Ureter (tissue), 1 donor: ENCODE measurements at regions not wholly inside any gene's neighbourhood (a gene's known extent, or its start where the extent isn't known, plus 50 kb on each side); places are given as distances from the start of the nearest gene placed in this dataset.

Experiments
- DNase-seq: peaks from one replicate; pipeline ENCODE4 v3.0.0-alpha.2; 2020; ENCODE audit warnings: low spot score
- donor health status: DM: yes; HTN: yes; CAD: no.

DNA sequence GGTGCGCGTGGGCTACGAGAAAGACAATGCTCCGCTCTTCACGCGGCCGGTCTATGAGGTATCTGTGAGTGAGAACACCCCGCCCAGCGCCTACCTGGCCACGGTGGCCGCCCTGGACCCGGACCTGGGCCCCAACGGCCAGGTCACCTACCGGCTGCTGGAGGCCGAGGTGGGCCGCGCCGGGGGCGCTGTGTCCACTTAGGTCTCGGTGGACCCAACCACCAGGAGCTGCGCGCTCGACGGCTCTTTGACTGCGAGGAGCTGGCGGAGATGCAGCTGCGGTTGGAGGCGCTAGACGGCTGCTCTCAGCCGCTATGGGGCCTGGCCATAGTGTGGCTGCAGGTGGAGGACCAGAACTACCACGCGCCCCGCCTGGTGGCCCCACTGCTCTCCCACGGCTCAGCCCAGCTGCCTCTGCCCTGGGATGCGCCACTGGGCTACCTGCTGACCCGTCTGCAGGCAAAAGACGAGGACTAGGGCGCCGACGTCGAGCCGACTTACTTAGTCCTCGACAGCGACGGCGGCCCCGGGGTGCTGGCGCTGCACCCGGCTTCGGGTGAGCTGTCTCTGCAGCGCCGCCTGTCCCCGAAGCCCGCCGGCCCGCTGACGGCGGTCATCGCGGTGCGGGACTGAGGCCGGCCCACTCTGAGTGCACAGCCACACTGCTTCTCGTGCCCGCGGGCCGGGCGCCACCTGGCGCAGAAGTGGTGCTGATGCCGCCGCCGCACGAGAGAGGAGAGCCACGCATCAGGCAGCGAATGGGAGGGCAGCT is 173.0 kb downstream of the OLFM4 start:
- DNase-seq: no peak

DNA sequence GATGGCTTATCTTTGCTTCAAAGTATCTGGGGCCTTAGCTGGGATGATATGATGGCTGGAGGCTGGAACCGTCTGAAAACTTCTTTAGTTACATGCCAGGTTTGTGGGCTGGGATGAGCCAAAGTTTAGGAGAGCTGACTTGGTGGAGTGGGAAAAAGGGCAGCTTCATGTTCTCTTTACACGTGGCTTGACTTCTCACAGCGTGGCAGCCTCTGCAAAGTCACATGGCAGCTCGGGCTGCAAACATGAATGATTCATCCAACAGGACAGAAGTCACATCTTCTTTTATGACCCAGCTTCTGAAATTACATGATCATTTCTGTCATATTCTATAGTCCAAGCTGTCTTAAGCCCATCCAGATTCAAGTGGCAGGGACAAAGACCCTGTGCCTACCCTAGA is 176.0 kb downstream of the OLFM4 start:
- DNase-seq: no peak

DNA sequence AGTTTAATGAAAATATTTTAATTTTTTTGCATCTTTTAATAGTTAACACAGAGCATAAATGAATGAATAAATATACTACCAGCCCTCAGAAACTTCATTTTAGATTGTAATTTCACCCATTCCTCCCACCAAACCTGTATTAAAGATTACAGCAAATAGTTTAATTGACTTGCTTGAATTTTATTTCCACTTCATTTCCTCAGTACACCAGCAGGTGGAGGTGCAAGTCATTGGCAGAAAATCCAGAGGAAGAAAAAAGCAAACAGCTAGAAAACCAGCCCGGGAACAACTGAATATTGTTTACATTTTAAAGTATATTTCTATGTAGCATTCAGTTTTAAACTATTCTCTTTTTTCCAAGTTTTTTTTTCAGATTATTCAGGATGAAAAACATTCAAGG is 177.8 kb downstream of the OLFM4 start:
- no peak for DNase-seq

DNA sequence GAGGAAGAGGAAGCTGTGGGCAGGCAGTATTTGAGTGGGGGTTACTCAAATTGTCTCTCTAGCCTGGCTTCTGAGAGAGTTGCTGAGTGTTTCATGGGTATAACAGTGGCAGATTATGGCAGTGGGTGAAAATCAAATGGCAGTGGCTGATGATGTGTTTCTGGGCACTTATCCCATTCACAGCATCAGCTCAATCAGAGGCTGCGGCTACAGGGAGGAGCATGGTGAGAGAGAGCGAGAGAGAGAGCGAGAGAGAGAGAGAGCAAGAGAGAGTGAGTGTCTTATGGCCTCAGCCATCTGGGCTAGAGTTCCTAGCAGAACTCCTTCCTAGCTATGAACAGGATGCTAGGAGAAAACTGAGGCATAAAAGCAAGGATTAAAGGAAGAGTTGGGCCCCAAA is 178.9 kb downstream of the OLFM4 start:
- no peak for DNase-seq

DNA sequence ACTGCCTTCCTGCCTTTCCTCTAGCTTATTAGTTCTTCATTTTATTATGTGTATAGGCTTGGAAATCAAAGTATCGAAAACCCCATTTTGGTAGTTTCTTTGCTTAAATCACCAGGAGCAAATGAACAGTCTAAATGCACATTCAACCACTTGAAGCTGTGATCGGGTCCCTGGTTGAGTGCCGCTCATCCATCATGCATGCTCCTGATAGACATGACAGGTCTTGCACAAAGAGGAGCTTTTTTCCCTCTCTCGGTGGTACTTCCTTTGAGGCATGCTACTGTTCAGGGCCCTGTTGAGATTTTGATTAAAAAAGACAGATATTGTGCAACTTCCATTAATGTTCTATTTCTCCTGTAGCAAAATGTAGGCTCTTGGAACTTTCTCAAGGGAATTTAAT is 185.8 kb downstream of the OLFM4 start:
- DNase-seq: no peak

DNA sequence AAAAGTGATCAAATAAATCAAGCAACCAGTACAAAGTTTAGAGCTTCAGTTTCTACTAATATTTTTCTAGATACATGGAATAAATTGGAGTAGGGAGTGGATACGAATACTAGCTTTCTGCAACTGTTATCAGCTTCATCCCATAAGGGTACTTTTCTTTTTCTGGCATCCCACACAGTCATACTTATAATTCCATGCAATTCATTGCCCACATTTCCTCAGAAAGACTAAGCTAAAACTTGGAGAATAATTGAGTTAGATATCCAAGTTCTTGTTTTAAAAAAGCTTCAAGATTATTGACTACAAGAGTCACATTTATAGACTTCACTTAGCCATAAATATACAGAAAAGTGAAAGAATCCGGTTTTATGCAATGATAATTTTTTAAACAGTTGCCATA is 186.9 kb downstream of the OLFM4 start:
- DNase-seq: no peak

DNA sequence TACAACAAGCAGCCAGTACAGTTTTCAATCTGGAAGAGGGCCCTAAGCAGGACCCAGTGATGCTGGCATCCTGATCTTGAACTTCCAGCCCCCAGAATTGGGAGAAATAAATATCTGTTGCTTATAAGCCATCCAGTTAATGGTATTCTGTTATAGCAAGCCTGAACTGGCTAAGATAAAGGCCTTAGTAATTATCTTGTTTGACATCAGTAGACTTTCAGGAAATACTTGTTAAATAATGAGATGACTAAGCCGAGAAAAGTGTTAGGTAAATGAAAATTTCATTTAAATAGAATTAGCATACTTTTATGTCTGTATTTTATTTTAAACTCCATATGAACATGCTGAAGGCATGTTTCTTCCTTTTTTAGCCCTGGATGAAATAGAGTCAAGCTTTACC is 188.2 kb downstream of the OLFM4 start:
- DNase-seq: no peak

DNA sequence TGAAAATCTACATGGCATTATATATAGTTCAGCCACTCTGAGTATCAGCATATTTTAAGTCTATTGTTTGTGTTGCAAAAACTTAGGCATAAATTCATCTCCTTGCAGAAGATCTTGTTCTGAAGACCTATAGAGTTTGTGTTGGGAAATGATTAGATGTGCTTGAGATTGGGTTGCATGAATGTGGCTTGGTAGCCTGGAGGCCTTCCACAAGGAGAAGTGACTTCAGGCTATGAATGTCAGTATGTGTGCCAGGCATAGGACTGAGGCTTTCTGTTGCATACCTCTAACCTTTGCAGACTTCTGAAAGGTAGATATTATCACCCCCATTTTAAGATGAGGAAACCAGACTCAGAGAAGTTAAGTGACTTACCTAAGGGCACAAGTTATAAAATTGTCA is 188.6 kb downstream of the OLFM4 start:
- DNase-seq: no peak

DNA sequence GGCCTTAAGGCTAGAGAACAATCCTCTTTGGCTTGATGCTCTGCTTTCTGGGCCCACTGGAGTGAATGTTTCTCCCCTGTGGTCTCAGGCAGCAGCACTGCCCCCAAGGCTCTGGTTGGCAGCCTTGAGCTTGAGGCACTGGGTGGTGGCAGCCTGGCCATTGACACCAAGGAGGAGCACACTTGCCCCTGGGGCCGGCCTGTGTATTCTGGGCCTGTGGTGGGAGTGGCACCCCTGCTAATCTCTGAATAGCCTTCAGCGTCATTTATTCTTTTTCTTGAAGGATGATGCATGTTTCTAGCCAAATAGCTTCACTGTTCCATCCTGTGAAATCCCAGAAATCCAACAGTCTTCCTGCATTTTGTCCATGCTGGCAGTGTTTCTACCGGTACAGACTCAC is 191.4 kb downstream of the OLFM4 start:
- DNase-seq: no peak

DNA sequence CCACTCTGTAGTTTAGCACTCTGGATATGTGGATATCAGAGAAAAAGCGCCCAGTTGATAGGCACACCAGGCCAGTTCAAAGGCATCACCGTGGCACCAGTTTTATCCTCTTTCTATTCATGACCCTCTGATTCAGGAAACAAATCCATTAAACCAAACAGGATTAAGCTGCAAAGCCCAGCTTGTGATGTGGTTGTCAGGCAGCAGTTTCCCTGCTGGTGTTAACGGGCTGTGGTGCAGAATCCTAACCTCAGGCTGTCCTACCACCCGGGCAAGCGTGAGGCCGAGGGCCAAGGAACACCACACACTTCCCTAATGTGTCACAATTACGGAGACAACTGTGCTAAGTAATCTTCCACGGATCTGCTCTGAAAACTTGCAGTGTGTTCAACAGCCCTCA is 209.1 kb downstream of the OLFM4 start:
- DNase-seq: no peak

DNA sequence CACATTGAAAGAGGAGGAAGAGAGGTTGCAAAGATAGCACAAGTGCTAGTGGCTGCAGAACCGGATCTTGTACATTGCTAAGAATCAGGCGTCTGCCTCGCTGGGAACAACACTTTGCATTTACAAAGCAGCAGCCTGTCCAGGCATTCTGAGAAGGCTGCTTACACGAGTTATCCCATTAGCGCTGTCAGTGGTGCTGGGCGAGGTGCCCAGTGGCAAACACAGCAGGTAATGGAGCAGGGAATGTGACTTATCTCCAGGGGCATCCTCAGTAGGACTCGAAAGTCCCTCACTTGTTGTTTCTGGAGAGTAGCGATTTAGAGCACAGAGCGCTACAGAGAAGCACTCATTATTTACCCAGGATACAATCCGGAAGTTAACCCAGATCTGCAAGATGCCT is 209.6 kb downstream of the OLFM4 start:
- no peak for DNase-seq

DNA sequence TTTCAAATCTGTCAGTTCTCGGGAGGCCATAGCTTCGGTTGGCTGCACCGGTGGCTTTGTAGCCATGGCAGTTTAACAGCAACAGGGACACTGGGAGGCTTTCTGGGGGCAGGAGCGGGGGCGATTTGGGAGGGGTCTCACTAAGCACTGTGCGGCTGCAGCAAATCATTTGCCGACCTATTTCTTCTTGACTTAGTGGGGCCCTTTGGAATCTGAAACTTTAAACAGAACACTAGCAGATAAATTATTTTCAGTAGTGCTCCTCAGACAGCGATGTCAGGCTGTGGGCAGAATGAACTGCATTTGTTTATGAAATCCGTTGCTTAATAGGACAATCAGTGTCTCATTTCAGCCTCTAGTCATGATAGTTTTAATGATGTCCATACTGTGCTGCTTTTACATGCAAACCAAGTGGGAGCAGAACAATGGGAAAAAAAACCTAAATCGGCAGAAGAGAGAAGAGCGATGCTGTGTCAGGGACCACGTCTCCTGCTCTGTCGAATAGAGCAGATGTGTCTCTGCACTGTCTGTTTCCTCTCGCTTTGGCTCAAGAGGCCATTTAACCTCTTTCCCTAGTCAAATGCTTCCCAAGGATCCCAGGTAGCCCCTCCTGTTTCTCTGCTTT is 211.9 kb downstream of the OLFM4 start:
- no peak for DNase-seq

DNA sequence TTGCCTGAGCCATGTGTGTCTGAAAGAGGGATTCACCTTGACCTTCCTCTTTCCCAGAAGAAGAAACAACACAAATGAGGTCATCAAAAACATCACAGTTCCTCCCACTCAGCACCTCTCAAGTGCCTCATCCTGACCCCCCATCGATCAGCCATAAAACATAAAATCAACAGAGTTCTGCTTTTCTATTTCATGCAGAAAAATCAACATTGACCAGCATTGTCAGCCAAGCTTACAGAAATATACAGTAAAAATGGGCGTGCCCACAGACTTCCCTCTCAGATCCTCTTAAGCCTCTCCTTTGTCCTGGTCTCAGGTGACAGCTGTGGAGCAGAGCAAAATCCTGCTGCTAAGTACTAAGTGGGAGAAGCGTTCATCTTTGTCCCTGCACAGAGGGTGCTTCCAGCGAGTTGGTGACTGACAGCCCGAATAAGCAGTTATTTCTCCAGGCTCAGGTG is 213.3 kb downstream of the OLFM4 start:
- DNase-seq: no peak

DNA sequence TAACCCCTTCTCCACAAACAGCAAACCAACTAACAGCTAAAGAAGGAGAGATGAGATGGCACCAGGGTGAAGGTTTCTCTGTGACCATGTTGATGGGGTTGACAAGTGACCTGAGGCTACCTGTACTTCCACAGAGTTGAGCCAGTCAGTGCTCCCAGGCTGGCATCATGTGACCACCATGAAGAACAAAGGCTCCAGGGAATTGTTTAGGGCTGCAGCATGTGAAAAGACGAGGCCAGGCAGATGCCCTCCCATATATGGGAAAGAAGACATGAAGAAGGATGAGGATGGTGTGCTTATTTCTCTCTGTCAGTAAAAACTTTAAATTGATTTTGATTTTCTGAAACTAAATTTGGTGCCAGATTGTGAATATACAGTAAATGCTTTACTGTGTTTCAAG is 220.6 kb downstream of the OLFM4 start:
- DNase-seq: no peak

DNA sequence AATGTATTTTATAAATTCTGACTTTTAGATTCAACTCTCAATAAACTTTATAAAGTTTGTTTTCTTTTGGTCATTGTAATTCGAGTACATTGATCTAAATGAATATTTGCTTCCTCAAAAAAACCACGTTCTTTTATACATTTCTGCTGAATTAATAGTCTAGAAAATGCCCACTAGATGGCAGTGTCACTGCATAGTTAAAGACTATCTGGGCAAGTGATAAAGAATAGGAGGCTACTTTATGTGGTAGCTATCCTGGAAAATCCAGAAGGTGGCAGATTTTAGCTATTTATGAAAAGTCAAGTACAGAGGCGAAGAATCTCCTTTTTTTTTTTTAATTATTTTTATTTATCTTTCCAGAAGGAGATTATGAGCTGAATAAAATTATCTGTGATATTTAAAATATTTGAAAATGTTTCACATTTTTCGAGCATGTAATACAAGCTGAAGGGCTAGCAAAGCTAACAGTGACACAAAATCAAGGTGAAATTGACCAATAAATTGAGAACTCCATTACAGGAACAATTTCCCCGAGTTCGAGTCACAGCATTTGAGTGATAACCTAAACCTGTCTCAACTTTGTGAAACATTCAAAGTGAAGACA is 221.8 kb downstream of the OLFM4 start:
- DNase-seq: no peak

DNA sequence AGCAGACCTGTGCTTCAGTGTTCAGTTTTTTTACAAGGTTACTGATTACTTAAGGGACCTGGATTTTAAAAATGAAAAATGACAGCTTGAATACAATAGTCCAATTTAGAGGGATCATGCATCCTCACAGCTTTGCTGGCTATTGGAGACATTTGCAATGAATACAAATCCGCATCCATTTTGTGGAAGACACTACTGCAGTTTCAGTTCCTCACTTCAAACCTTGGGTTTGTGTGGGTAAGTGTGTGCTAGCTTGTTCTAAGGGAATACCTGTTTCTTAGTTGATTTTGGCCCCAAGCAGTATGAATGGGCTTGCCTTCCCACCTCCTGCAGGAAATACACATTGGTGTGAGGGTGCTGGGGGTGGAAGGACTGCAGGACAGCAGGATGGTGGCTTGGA is 222.4 kb downstream of the OLFM4 start:
- no peak for DNase-seq

DNA sequence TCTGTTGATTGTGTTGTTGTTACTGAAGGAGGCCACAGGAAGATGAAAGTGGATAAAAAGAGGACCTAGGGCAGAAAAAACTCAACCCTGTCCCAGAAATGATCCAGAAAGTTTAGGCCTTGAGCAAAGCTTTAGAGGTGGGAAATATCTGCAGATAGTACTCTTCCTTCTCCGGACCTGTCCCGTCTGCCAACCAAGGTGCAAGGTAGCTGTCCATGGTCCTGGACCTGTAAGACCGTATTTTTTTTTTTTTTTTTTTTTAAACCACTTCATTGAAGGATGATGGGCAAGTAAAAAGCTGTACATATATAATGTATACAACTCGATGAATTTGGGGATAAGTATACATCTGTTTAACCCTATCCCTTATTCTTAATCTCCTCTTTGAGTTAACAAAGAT is 225.9 kb downstream of the OLFM4 start:
- DNase-seq: no peak

DNA sequence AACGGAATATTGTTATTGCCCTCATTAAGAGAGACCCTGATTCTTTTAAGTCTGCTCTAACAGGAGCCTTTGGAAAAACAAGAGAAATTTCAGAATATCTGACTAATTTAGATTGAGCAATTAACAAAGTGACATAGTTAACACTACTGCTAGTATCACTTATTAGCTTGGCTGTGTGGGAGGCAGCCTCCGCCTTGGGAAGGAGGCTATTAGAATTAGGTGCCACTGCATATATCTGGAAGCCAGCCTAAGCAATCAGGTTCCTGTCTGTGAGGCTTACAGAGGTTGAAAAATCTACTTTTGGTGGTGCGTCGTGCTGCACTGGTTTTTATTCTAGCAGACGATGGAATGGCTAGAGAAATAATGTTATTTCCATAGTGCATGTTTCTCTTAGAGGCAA is 227.2 kb downstream of the OLFM4 start:
- no peak for DNase-seq

DNA sequence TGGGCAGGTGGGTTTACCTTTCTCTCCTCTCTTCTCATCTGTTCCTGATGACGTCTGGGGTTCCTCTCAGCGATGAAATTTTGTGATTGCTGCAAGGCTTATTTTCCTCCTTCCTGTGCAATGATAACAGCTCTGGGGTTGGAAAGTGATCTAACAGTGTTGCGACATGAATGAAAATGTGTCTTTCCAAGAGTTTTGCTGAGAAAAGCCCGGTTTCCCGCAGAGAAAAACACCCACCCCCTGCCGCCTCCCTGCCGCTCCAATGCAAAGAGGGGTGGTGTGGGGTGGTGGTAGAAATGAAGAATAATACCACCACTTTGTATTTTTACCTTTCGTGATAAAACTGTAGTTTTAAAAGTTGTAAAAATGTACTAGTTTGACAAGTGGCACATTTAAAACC is 232.0 kb downstream of the OLFM4 start:
- DNase-seq: no peak

DNA sequence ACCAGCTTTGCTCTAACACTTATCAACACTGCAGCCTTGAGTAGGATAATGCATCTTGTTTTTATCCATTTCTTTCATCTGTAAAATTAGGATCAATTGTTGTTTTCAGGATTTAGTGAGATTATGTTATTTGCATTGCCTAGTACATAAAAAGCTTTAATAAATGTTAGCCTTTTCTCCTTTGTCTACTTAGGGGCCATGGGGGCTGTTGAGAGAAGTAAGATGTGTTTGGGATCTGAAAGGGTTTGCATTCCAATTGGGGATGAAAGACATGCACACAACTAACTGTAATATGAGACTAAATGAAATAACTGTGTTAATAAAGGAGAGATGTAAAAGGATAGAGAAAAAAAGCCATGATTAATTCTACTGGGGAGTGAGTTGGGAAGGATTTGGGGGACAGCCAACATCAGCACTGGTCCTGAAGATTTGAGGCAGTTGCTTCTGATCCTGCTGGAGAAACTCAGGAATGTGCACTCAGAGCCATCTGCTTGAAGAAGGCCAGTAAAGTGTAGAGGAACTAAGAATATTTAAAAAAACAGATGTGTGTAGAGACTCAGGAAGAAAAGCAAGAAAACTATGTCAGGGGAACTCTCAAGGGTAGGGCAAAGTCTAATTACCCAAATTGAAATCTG is 236.3 kb downstream of the OLFM4 start:
- DNase-seq: no peak

DNA sequence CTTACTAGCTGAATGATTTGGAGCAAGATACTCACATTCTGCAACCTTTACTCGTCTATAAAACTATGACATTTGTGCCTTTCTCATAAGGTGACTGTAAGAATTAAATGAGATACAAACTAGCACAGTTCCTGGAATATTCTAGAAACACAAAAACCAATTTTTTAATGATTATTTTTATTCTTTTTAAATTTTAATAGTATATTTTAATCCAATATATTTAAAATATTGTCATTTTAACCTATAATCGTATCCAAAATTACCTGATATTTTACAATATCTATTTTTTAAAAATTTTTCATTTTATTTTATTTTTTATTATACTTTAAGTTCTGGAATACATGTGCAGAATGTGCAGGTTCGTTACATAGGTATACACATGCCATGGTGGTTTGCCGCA is 238.1 kb downstream of the OLFM4 start:
- no peak for DNase-seq

DNA sequence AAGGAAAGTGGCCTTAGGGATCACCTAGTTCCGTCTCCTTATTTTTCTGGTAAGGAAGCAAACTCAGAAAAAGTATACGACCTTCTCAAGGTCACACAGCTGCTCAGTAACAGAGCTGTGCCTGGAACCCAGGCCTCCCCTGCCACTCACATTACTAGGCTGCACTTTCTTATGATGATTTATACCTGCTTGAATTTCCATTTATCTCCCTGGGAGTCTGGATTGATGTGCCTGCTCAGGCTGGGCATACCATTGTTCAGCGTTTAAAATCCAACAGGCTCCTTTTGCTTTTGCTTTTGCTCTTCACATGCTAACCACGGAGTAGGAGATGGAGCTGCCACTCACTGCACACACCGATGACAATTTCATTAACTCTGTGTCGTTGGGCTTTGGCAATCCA is 241.0 kb downstream of the OLFM4 start:
- no peak for DNase-seq

DNA sequence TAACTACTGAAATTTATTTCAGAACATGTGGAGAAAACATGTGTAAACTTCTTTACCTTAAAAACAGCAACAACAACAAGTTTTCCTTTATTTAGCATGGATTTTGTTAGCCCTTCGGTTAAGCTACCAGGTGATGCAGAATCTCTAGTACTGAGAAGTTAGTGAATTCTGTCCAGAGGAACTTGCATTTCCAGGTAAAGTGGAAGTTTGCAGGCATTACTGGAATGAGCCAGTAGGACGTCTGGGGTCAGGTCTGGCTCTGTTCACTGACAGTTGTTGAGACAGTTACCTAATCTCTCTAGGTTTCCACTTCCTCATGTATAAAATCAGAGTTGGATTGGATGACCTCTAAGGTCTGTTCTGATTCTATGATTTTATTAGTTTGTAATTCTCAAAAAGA is 244.3 kb downstream of the OLFM4 start:
- no peak for DNase-seq
